OCI-LY7 (cell line): ENCODE measurements at regions not wholly inside any gene's neighbourhood (a gene's known extent, or its start where the extent isn't known, plus 50 kb on each side); places are given as distances from the start of the nearest gene placed in this dataset.

Experiments
- BruUV-seq: library from RNA; stranded (reverse); fragments of 400-500 nt; replicated peaks from 2 replicates; lab custom pipeline; 2021; lab: Mats Ljungman, UMichigan
- CTCF ChIA-PET: fragments of 300-600 bp; sonication (Branson Sonifier 250); formaldehyde crosslinking; loops from one replicate; lab custom pipeline; 2022; ENCODE audit warnings: antibody characterized with exemption; ENCODE audit not compliant: unreplicated experiment; lab: Charles Lee
- POLR2A ChIA-PET: fragments of 300-600 bp; sonication (Branson Sonifier 250); formaldehyde crosslinking; loops from one replicate; lab custom pipeline; 2022; ENCODE audit warnings: antibody characterized with exemption; lab: Charles Lee
- DNase-seq: peaks from one replicate; pipeline ENCODE4 v3.0.0-alpha.2; 2015; ENCODE audit warnings: low spot score
- H2AFZ ChIP-seq: fragments of 200-600 bp; sonication (generic), shearing (Covaris generic); 2 replicates; pipeline ENCODE4 v1.6.1; 2014; ENCODE audit warnings: mild to moderate bottlenecking, antibody characterized with exemption, low read length, moderate library complexity
- H3K27ac ChIP-seq: fragments of 200-600 bp; sonication (generic); 2 replicates; pipeline ENCODE4 v1.5.1; 2014; ENCODE audit warnings: mixed run types, low read depth, mild to moderate bottlenecking, moderate library complexity, low read length, inconsistent platforms; ENCODE audit not compliant: poor library complexity, severe bottlenecking
- H3K36me3 ChIP-seq: fragments of 200-600 bp; sonication (generic); 2 replicates; pipeline ENCODE4 v1.6.1; 2014; ENCODE audit warnings: mild to moderate bottlenecking, antibody characterized with exemption, low read length, moderate library complexity, mixed read lengths; ENCODE audit not compliant: insufficient read depth
- H3K4me1 ChIP-seq: fragments of 200-600 bp; sonication (generic); 2 replicates; pipeline ENCODE4 v1.5.1; 2014; ENCODE audit warnings: mild to moderate bottlenecking, low read length; ENCODE audit not compliant: insufficient read depth, poor library complexity, severe bottlenecking
- H3K4me2 ChIP-seq: fragments of 200-600 bp; sonication (generic); 2 replicates; pipeline ENCODE4 v1.6.1; 2014; ENCODE audit warnings: mild to moderate bottlenecking, low read length
- H3K4me3 ChIP-seq: fragments of 200-600 bp; sonication (generic); 2 replicates; pipeline ENCODE4 v1.5.1; 2014; ENCODE audit warnings: mild to moderate bottlenecking, low read depth, low read length; ENCODE audit not compliant: poor library complexity, severe bottlenecking
- H3K79me2 ChIP-seq: fragments of 200-600 bp; sonication (generic); 2 replicates; pipeline ENCODE4 v1.6.1; 2016; ENCODE audit warnings: low read depth, mild to moderate bottlenecking, low read length, moderate library complexity, mixed read lengths; ENCODE audit not compliant: insufficient read depth
- H3K9me2 ChIP-seq: fragments of 200-600 bp; sonication (generic); 2 replicates; pipeline ENCODE4 v1.6.1; 2016; ENCODE audit warnings: mild to moderate bottlenecking, low read length, mixed read lengths; ENCODE audit not compliant: insufficient read depth
- H3K9me3 ChIP-seq: fragments of 200-600 bp; sonication (generic); 2 replicates; pipeline ENCODE4 v1.6.1; 2014; ENCODE audit warnings: mild to moderate bottlenecking, mixed run types, low read length, mixed read lengths
- H4K20me1 ChIP-seq: fragments of 200-600 bp; sonication (generic); 2 replicates; pipeline ENCODE4 v1.6.1; 2014; ENCODE audit warnings: mild to moderate bottlenecking, antibody characterized with exemption, low read length, moderate library complexity, mixed read lengths; ENCODE audit not compliant: insufficient read depth
- EZH2phosphoT487 ChIP-seq: fragments of 200-600 bp; sonication (generic); IDR thresholded peaks from 2 replicates; pipeline ENCODE4 v1.6.1; 2018; ENCODE audit warnings: low read depth, borderline replicate concordance, mild to moderate bottlenecking, mixed run types, antibody characterized with exemption, low read length, moderate library complexity, mixed read lengths
- intact Hi-C: fragments of 100-400 bp; cut with micrococcal nuclease; formaldehyde crosslinking; loops from one replicate; pipeline ENCODE4 v1.10.0; 2022; ENCODE audit not compliant: unreplicated experiment
- TF ChIP-seq, protein P1 (sequence below): fragments of 200-600 bp; sonication (generic); conservative IDR thresholded peaks from 2 replicates; pipeline ENCODE4 v1.5.1; 2014; ENCODE audit warnings: mild to moderate bottlenecking, antibody characterized with exemption, low read length, moderate library complexity, mixed read lengths

DNA sequence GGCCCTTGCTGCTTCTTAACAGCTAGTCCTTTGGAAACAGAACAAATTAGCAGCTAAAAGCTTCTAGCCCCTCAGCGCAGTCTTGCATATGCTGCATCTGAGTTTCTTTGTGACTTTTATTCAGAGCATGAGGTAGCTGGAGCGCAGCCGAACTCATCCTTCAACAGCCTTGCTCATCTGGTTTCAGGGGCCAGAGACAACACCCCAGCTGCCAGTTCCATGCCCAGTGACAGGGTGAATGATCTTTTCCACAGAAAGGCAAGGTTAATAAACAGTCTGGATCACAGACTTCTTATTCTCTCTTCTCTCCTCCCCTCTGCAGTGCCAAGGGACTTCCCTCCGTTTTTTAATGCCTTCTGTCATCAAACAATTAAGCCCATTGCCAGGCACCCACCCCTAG, 216.6 kb upstream of the INTU start:
- Histone ChIP-seq H3K4me1 (no peaks in the 10 kb centered on the region), H3K27ac (no peak overlapping the region), H3K9me3 (no peaks in the 10 kb centered on the region), H3K79me2 (no peaks in the 10 kb centered on the region), H2AFZ (no peak overlapping the region), H4K20me1 (no peaks in the 10 kb centered on the region), H3K36me3 (no peaks in the 10 kb centered on the region), H3K9me2 (no peaks in the 10 kb centered on the region), H3K4me2 (no peak overlapping the region), H3K4me3 (no peak overlapping the region)
- TF ChIP-seq EZH2phosphoT487: no peak
- ChIA-PET CTCF (no interaction called here), POLR2A (interaction anchor here (0.6 kb wide), 2 partner anchors 11 to 13 kb away, joined by 3 read pairs; no protein-coding TSS in a partner anchor)
- DNase-seq: no peak
- intact Hi-C loops: no loop called here
- no TSS peak for BruUV-seq

DNA sequence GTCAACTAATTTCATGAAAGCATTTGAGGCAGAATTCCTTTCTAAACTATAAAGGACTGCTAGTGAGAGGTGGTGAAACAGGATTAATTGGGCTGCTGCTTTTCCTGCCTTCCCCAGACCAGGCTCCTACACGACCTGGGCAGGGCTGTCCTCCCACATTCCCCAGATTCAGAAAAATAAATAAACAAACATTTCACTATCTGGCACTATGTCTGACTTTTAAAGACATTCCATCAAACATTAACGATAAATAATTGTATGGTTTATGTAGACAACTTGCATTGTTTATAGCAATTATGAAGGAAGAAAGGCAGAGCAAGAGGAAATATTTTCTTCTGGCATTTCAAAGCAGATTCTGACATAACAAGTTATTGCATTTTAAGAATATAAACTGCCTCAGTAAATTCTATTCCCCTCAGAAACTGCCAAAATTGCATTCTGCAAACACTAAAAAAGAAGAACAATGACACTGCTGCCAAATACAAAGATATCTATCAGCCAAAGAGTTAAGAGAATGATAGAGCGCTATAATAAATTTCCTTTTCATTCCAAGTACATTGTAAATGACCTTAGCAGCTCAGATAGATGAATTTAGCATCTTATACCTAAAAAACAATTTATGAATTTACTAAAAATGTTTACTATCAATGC, 214.7 kb upstream of the INTU start:
- BruUV-seq: no TSS peak
- ChIA-PET CTCF (no interaction called here), POLR2A (no interaction called here)
- no peak overlapping the region for H3K4me3 ChIP-seq
- H3K36me3 ChIP-seq: no peaks in the 10 kb centered on the region
- H3K4me2 ChIP-seq: no peak overlapping the region
- intact Hi-C loops: no loop called here
- no peak for DNase-seq
- H2AFZ ChIP-seq: no peak overlapping the region
- H3K9me2 ChIP-seq: no peaks in the 10 kb centered on the region
- H4K20me1 ChIP-seq: no peaks in the 10 kb centered on the region
- no peaks in the 10 kb centered on the region for H3K4me1 ChIP-seq
- H3K27ac ChIP-seq: no peak overlapping the region
- H3K79me2 ChIP-seq: no peaks in the 10 kb centered on the region
- TF ChIP-seq, protein P1, sequence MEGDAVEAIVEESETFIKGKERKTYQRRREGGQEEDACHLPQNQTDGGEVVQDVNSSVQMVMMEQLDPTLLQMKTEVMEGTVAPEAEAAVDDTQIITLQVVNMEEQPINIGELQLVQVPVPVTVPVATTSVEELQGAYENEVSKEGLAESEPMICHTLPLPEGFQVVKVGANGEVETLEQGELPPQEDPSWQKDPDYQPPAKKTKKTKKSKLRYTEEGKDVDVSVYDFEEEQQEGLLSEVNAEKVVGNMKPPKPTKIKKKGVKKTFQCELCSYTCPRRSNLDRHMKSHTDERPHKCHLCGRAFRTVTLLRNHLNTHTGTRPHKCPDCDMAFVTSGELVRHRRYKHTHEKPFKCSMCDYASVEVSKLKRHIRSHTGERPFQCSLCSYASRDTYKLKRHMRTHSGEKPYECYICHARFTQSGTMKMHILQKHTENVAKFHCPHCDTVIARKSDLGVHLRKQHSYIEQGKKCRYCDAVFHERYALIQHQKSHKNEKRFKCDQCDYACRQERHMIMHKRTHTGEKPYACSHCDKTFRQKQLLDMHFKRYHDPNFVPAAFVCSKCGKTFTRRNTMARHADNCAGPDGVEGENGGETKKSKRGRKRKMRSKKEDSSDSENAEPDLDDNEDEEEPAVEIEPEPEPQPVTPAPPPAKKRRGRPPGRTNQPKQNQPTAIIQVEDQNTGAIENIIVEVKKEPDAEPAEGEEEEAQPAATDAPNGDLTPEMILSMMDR: no peak
- TF ChIP-seq EZH2phosphoT487: no peak
- H3K9me3 ChIP-seq: no peaks in the 10 kb centered on the region

DNA sequence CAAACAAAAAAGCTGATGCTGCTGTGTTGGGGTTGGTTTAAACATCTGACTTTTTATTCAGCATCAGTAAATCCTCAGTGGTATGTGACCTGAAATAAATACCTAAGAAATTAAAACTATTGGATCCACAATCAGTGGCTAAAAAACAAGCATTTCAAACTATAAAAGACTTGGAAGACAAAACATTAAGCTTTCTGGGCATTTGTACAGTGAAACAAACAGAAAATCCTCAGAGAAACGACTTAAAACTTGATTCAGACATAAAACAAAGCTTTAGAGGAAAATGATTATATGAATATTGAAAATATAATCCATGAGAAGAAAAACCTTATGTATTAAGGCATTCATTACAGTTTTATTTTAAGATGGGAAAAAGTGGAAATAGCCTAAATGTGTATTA, 213.3 kb upstream of the INTU start:
- H3K9me3 ChIP-seq: no peaks in the 10 kb centered on the region
- TF ChIP-seq, protein P1: no peak
- TF ChIP-seq EZH2phosphoT487: no peak
- DNase-seq: no peak
- intact Hi-C loops: no loop called here
- no peak overlapping the region for H3K4me2 ChIP-seq
- no peaks in the 10 kb centered on the region for H3K36me3 ChIP-seq
- no peaks in the 10 kb centered on the region for H3K9me2 ChIP-seq
- no TSS peak for BruUV-seq
- no peak overlapping the region for H3K4me3 ChIP-seq
- no peaks in the 10 kb centered on the region for H3K79me2 ChIP-seq
- H4K20me1 ChIP-seq: no peaks in the 10 kb centered on the region
- no peaks in the 10 kb centered on the region for H3K4me1 ChIP-seq
- CTCF ChIA-PET: no interaction called here
- no peak overlapping the region for H2AFZ ChIP-seq
- POLR2A ChIA-PET: no interaction called here
- no peak overlapping the region for H3K27ac ChIP-seq
